CD4-positive, alpha-beta T cell treated with Interleukin-10 for 1 hour (primary cell): ENCODE measurements at regions not wholly inside any gene's neighbourhood (a gene's known extent, or its start where the extent isn't known, plus 50 kb on each side); places are given as distances from the start of the nearest gene placed in this dataset.
"Not testable (repeated sequence)": the region's sequence is repeated elsewhere in the genome, so short reads cannot be mapped to it uniquely, and the experiment has no call there.

Experiments used
- DNase-seq: peaks from one replicate; pipeline ENCODE4 v3.0.0-alpha.2; 2020

GRCh38 chr20:1825507-1825906 is 69.7 kb upstream of the SIRPA start:
- no peak for DNase-seq

- DNase-seq = no peak
Measured at GRCh38 chr20:1824834-1825233, 70.4 kb upstream of the SIRPA start.

GRCh38 chr20:1824181-1824580 is 71.0 kb upstream of the SIRPA start:
- no peak for DNase-seq

- no peak for DNase-seq
Measured at GRCh38 chr20:1823450-1823844, 71.8 kb upstream of the SIRPA start.

GRCh38 chr20:1822564-1823449 is 72.4 kb upstream of the SIRPA start:
- no peak for DNase-seq

- DNase-seq = no peak
Measured at GRCh38 chr20:1820138-1821079, 74.8 kb upstream of the SIRPA start.

GRCh38 chr20:1819311-1820137 is 75.7 kb upstream of the SIRPA start:
- DNase-seq = no peak

- DNase-seq = no peak
Measured at GRCh38 chr20:1818895-1819294, 76.3 kb upstream of the SIRPA start.

- DNase-seq = no peak
Measured at GRCh38 chr20:1818247-1818840, 76.9 kb upstream of the SIRPA start.

GRCh38 chr20:1817577-1818211 is 77.5 kb upstream of the SIRPA start:
- no peak for DNase-seq

GRCh38 chr20:1816384-1817381 is 78.5 kb upstream of the SIRPA start:
- no peak for DNase-seq

GRCh38 chr20:1815502-1816085 is 79.6 kb upstream of the SIRPA start:
- no peak for DNase-seq

- not testable (repeated sequence) for DNase-seq
Measured at GRCh38 chr20:1814861-1815260, 80.3 kb upstream of the SIRPA start.

- DNase-seq = no peak
Measured at GRCh38 chr20:1813674-1814635, 81.3 kb upstream of the SIRPA start.

- no peak for DNase-seq
Measured at GRCh38 chr20:1813101-1813529, 82.1 kb upstream of the SIRPA start.

GRCh38 chr20:1811621-1812498 is 83.3 kb upstream of the SIRPA start:
- no peak for DNase-seq

GRCh38 chr20:1810926-1811620 is 84.1 kb upstream of the SIRPA start:
- no peak for DNase-seq
